ENCODE measurements at regions not wholly inside any gene's neighbourhood (a gene's known extent, or its start where the extent isn't known, plus 50 kb on each side); places are given as distances from the start of the nearest gene placed in this dataset.
"Not testable (repeated sequence)": the region's sequence is repeated elsewhere in the genome, so short reads cannot be mapped to it uniquely, and the experiment has no call there.

GRCh38 chr16:21487956-21488355 lies 111.4 kb upstream of the METTL9 start:
- not testable (repeated sequence) for DNase-seq (ENCODE audit: extremely low read depth, low read depth)

- not testable (repeated sequence) for DNase-seq (ENCODE audit: extremely low read depth, low read depth)
Observed at GRCh38 chr16:21499046-21499445, 100.3 kb upstream of the METTL9 start.

- not testable (repeated sequence) for DNase-seq (ENCODE audit: extremely low read depth, low read depth)
Observed at GRCh38 chr16:21501223-21501868, 98.0 kb upstream of the METTL9 start.

- DNase-seq (ENCODE audit: extremely low read depth, low read depth), result peak; percentile 87
- TF ChIP-seq CTCF (IDR thresholded peaks at IDR 0.05; ENCODE audit: low read depth, low read length), result no peak
Observed at GRCh38 chr16:21501869-21502667, 97.3 kb upstream of the METTL9 start.

- DNase-seq (ENCODE audit: extremely low read depth, low read depth), result not testable (repeated sequence)
Observed at GRCh38 chr16:21503574-21503920, 95.8 kb upstream of the METTL9 start.

GRCh38 chr16:21503941-21504832 lies 95.2 kb upstream of the METTL9 start:
- not testable (repeated sequence) for DNase-seq (ENCODE audit: extremely low read depth, low read depth)

- not testable (repeated sequence) for DNase-seq (ENCODE audit: extremely low read depth, low read depth)
Observed at GRCh38 chr16:21505751-21506520, 93.4 kb upstream of the METTL9 start.

GRCh38 chr16:21506857-21507456 lies 92.4 kb upstream of the METTL9 start:
- not testable (repeated sequence) for DNase-seq (ENCODE audit: extremely low read depth, low read depth)

GRCh38 chr16:21507631-21508305 lies 91.6 kb upstream of the METTL9 start:
- DNase-seq (ENCODE audit: extremely low read depth, low read depth), result not testable (repeated sequence)

- not testable (repeated sequence) for DNase-seq (ENCODE audit: extremely low read depth, low read depth)
Observed at GRCh38 chr16:21508661-21509436, 90.5 kb upstream of the METTL9 start.

GRCh38 chr16:21509437-21510086 lies 89.8 kb upstream of the METTL9 start:
- DNase-seq (ENCODE audit: extremely low read depth, low read depth), result not testable (repeated sequence)

- DNase-seq (ENCODE audit: extremely low read depth, low read depth), result not testable (repeated sequence)
Observed at GRCh38 chr16:21510869-21511255, 88.5 kb upstream of the METTL9 start.

GRCh38 chr16:21511315-21512210 lies 87.8 kb upstream of the METTL9 start:
- not testable (repeated sequence) for DNase-seq (ENCODE audit: extremely low read depth, low read depth)

- DNase-seq (ENCODE audit: extremely low read depth, low read depth), result not testable (repeated sequence)
Observed at GRCh38 chr16:21512280-21513192, 86.8 kb upstream of the METTL9 start.

GRCh38 chr16:21513337-21513741 lies 86.0 kb upstream of the METTL9 start:
- not testable (repeated sequence) for DNase-seq (ENCODE audit: extremely low read depth, low read depth)
